HEK293T (cell line): ENCODE measurements at regions not wholly inside any gene's neighbourhood (a gene's known extent, or its start where the extent isn't known, plus 50 kb on each side); places are given as distances from the start of the nearest gene placed in this dataset.

Experiments used
- CTCF ChIA-PET: fragments of 350-600 bp; formaldehyde crosslinking; extraction: SDS; loops from one replicate; lab custom pipeline; 2021; ENCODE audit warnings: antibody characterized with exemption, inconsistent platforms; lab: Yijun Ruan, JAX
- POLR2A ChIA-PET: fragments of 350-600 bp; formaldehyde crosslinking; extraction: SDS; loops from one replicate; lab custom pipeline; 2020; ENCODE audit warnings: antibody characterized with exemption, inconsistent platforms; lab: Yijun Ruan, JAX
- DNase-seq: peaks from one replicate; pipeline ENCODE4 v3.0.0; 2012; ENCODE audit warnings: mixed read lengths; ENCODE audit errors: extremely low spot score
- ARNT ChIP-seq: fragments of 450-650 bp; IDR thresholded peaks from 2 replicates; pipeline ENCODE4 v1.6.1; 2017; ENCODE audit warnings: mild to moderate bottlenecking
- BHLHE40 ChIP-seq: fragments of 450-650 bp; IDR thresholded peaks from 2 replicates; pipeline ENCODE4 v1.6.1; 2016; ENCODE audit warnings: mild to moderate bottlenecking, moderate library complexity, borderline replicate concordance
- CTBP1 ChIP-seq: fragments of 450-650 bp; IDR thresholded peaks from 2 replicates; pipeline ENCODE4 v1.6.1; 2016; ENCODE audit warnings: borderline replicate concordance
- ELF4 ChIP-seq: fragments of 450-650 bp; IDR thresholded peaks from 2 replicates; pipeline ENCODE4 v1.6.1; 2017; ENCODE audit warnings: antibody characterized with exemption
- FOXA1 ChIP-seq: fragments of 450-650 bp; IDR thresholded peaks from 2 replicates; pipeline ENCODE4 v1.6.1; 2016; ENCODE audit warnings: mild to moderate bottlenecking
- FOXK2 ChIP-seq: fragments of 450-650 bp; IDR thresholded peaks from 2 replicates; pipeline ENCODE4 v1.6.1; 2016; ENCODE audit warnings: mild to moderate bottlenecking
- FOXM1 ChIP-seq: fragments of 450-650 bp; IDR thresholded peaks from 2 replicates; pipeline ENCODE4 v1.6.1; 2017; ENCODE audit warnings: mild to moderate bottlenecking, borderline replicate concordance
- HDGF ChIP-seq: fragments of 450-650 bp; IDR thresholded peaks from 2 replicates; pipeline ENCODE4 v1.6.1; 2017; ENCODE audit warnings: antibody characterized with exemption, borderline replicate concordance
- L3MBTL2 ChIP-seq: fragments of 450-650 bp; conservative IDR thresholded peaks from 2 replicates; pipeline ENCODE4 v1.6.1; 2016; ENCODE audit warnings: mild to moderate bottlenecking
- LEF1 ChIP-seq: fragments of 450-650 bp; IDR thresholded peaks from 2 replicates; pipeline ENCODE4 v1.6.1; 2017; ENCODE audit warnings: mild to moderate bottlenecking, borderline replicate concordance
- NFRKB ChIP-seq: fragments of 450-650 bp; IDR thresholded peaks from 2 replicates; pipeline ENCODE4 v1.6.1; 2016; ENCODE audit warnings: mild to moderate bottlenecking, moderate library complexity
- SP1 ChIP-seq: fragments of 450-650 bp; IDR thresholded peaks from 2 replicates; pipeline ENCODE4 v1.6.1; 2017
- SUZ12 ChIP-seq: fragments of 450-650 bp; IDR thresholded peaks from 2 replicates; pipeline ENCODE4 v1.6.1; 2016; ENCODE audit warnings: mild to moderate bottlenecking
- TARDBP ChIP-seq: fragments of 450-650 bp; IDR thresholded peaks from 2 replicates; pipeline ENCODE4 v1.6.1; 2016
- ZNF384 ChIP-seq: fragments of 450-650 bp; IDR thresholded peaks from 2 replicates; pipeline ENCODE4 v1.6.1; 2016
- TF ChIP-seq, protein P1 (sequence below): fragments of 450-650 bp; IDR thresholded peaks from 2 replicates; pipeline ENCODE4 v1.6.1; 2016

DNA sequence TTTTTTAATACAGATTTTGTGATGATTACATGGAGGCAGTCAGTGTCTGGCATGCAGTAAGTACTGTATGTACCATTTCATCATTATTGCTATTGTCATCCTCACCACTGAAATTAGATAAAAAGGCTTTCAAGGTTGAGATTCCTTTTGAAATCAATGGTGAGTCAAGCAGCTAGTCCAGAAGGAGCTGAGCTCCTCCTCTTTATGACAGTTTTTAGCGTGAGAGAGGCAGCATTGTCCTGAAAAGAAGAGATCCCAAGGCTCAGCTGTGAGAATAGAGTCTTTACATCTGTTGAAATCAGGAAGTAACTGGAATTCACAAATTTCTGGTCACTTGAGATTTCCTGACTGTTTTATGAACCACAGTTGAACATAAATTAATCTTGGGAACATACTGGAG is 161.9 kb downstream of the PAX1 start:
- TF ChIP-seq FOXK2 (no peak), ARNT (no peak), CTBP1 (no peak), FOXA1 (no peak), BHLHE40 (no peak), ZNF384 (no peak), SUZ12 (no peak), L3MBTL2 (no peak), ELF4 (no peak), TARDBP (no peak), NFRKB (no peak), SP1 (no peak)
- CTCF ChIA-PET, result interaction anchor here (1.0 kb wide), 1 partner anchor 58 kb away, joined by 3 read pairs; no protein-coding TSS in a partner anchor

DNA sequence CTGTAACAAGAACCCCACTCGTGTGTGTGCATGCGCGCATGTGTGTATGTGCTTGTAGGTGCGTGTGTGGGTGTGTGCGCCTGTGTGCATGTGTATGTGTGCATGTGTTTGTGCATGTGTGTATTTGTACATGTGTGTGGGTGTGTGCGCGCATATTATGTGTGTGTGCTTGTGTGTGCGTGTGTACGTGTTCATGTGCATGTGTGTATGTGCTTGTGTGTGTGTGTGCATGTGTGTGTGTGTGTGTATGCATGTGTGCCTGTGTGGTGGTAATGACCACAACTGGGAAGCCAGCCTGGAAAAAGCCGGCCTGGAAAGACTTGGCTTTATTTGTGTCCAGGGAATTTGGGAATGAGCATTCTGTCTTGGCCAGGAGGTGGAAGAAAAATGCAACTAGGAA is 157.5 kb downstream of the PAX1 start:
- ChIA-PET POLR2A (no interaction called here), CTCF (no interaction called here)

More for the DNA sequence above, 161.9 kb downstream of the PAX1 start:
- POLR2A ChIA-PET, result no interaction called here
- DNase-seq, result no peak

DNA sequence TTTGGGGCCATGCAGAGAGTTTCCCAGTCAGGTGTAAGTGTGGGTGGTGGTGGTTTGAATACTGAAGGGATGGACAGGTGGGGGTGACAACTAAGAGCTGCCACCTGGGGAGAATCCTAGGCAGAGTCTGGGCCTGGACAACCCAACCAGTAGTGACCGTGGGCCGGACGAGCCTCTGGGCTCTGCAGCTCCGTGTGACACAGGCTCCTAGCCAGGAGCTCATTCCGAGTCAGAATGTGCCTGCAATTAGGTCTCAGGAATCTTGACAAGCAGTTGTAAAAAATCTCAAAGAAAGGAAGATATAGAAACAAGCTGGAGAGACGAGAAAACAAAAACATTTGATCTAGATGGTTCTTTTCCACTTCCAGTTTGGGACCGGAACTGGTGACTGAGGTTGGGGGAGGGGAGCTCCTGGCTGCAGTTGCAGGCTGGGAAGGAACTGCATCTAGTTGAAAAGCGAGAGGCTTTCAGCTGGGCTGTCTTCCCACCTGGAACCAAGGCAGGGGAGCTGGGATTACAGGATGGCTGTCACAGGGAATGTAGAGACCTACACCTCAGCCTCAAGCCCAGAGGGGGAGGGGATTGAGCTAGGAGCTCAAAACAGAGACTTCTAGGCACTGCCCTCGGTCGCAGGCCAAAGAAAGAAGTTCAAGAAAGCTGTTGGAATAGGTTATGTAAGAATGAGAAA is 156.9 kb downstream of the PAX1 start:
- ChIA-PET POLR2A (no interaction called here), CTCF (no interaction called here)
- no peak for DNase-seq
- no peak for TF ChIP-seq FOXM1
- TF ChIP-seq BHLHE40, result no peak
- no peak for TF ChIP-seq ZNF384
- TF ChIP-seq, protein P1, sequence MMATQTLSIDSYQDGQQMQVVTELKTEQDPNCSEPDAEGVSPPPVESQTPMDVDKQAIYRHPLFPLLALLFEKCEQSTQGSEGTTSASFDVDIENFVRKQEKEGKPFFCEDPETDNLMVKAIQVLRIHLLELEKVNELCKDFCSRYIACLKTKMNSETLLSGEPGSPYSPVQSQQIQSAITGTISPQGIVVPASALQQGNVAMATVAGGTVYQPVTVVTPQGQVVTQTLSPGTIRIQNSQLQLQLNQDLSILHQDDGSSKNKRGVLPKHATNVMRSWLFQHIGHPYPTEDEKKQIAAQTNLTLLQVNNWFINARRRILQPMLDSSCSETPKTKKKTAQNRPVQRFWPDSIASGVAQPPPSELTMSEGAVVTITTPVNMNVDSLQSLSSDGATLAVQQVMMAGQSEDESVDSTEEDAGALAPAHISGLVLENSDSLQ, result no peak
- no peak for TF ChIP-seq ELF4
- no peak for TF ChIP-seq HDGF
- TF ChIP-seq TARDBP, result no peak
- TF ChIP-seq SUZ12, result no peak
- TF ChIP-seq L3MBTL2, result no peak
- no peak for TF ChIP-seq ARNT
- no peak for TF ChIP-seq NFRKB
- TF ChIP-seq FOXA1, result no peak
- no peak for TF ChIP-seq CTBP1
- no peak for TF ChIP-seq LEF1
- TF ChIP-seq FOXK2, result no peak
- no peak for TF ChIP-seq SP1

More for the DNA sequence above, 157.5 kb downstream of the PAX1 start:
- TF ChIP-seq, protein P1, result no peak
- no peak for TF ChIP-seq ZNF384
- no peak for TF ChIP-seq LEF1
- no peak for TF ChIP-seq L3MBTL2
- no peak for TF ChIP-seq HDGF
- TF ChIP-seq TARDBP, result no peak
- TF ChIP-seq ARNT, result no peak
- no peak for TF ChIP-seq NFRKB
- no peak for TF ChIP-seq FOXA1
- no peak for TF ChIP-seq FOXK2
- no peak for TF ChIP-seq FOXM1
- TF ChIP-seq CTBP1, result no peak
- DNase-seq, result no peak

DNA sequence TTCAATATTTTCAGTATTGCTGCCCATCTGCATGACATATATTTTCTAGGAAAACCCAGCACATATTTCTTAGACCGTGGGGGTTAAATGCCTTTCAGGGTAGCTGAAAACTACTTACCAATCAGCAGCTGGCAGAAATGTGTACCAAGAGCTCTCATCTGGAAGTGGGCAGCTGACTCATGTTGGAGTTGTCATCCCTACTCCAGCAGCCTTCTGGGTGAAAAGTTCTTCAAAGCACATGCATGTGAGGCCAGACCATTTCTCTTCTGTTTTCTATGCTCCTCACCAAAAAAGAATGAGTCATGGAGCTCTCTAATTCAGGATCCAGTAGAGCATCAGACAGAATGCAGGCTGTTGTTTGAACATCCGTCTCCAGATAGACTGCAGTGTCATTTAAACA is 135.5 kb downstream of the PAX1 start:
- TF ChIP-seq NFRKB (no peak), ARNT (no peak), ZNF384 (no peak), FOXK2 (no peak), ELF4 (no peak), BHLHE40 (no peak), CTBP1 (no peak), L3MBTL2 (no peak), TARDBP (no peak)
- TF ChIP-seq, protein P1, result no peak
- ChIA-PET POLR2A (no interaction called here), CTCF (interaction anchor here (0.8 kb wide), 1 partner anchor 68 kb away, joined by 3 read pairs; no protein-coding TSS in a partner anchor)
- DNase-seq, result no peak

DNA sequence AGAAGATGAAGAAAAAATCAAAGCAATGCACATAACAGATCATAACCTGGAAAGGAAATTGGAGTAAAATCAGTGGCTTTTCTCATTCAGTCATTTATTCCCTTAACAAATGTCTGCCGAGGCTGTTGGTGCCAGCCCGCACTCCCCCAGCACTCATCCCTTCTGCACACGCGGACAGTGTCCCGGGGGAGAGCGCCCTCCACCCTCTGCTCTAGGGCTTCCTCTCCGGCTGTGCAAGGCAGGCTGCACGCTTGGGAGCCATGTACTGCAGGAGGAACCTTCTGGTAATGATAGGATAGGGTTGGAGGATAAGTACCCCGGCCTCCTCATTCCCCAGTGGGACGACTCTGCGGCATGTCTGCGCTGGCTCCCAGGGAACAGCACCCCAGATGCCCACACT is 134.5 kb downstream of the PAX1 start:
- ChIA-PET POLR2A (no interaction called here), CTCF (no interaction called here)
- no peak for DNase-seq
- no peak for TF ChIP-seq L3MBTL2
- no peak for TF ChIP-seq FOXA1
- TF ChIP-seq BHLHE40, result no peak
- no peak for TF ChIP-seq FOXK2
- TF ChIP-seq ZNF384, result no peak
- TF ChIP-seq, protein P1, result no peak
- TF ChIP-seq LEF1, result no peak
- TF ChIP-seq FOXM1, result no peak
- no peak for TF ChIP-seq ELF4
- no peak for TF ChIP-seq NFRKB
- TF ChIP-seq HDGF, result no peak
- TF ChIP-seq SUZ12, result no peak
- TF ChIP-seq TARDBP, result no peak
- no peak for TF ChIP-seq ARNT
